GM12878 (cell line): ENCODE measurements at regions not wholly inside any gene's neighbourhood (a gene's known extent, or its start where the extent isn't known, plus 50 kb on each side); places are given as distances from the start of the nearest gene placed in this dataset.

Source experiments
- ATAC-seq: fragments of 200-7000 bp; cut with Tn5 transposase; 3 replicates; pipeline ENCODE4 v1.9.1; 2020; ENCODE audit warnings: mild to moderate bottlenecking, moderate library complexity
- BruUV-seq: library from RNA; stranded (reverse); fragments of 400-500 nt; replicated peaks from 2 replicates; lab custom pipeline; 2021; lab: Mats Ljungman, UMichigan
- CTCF ChIA-PET: fragments of 300-600 bp; sonication (Branson Sonifier 250); formaldehyde crosslinking; extraction: SDS; loops from one replicate; lab custom pipeline; 2021; ENCODE audit warnings: inconsistent platforms; lab: Yijun Ruan, JAX
- POLR2A ChIA-PET: fragments of 350-600 bp; formaldehyde crosslinking; extraction: SDS; loops from one replicate; lab custom pipeline; 2021; ENCODE audit warnings: inconsistent platforms; lab: Charles Lee
- RAD21 ChIA-PET: fragments of 300-600 bp; sonication (Branson Sonifier 250); formaldehyde crosslinking; loops from one replicate; lab custom pipeline; 2023; ENCODE audit warnings: antibody characterized with exemption; ENCODE audit not compliant: unreplicated experiment; lab: Charles Lee
- SMC1A ChIA-PET: fragments of 300-600 bp; sonication (Branson Sonifier 250); formaldehyde crosslinking; loops from one replicate; lab custom pipeline; 2023; ENCODE audit not compliant: unreplicated experiment, uncharacterized antibody; lab: Charles Lee
- DNase-seq: peaks from one replicate; pipeline ENCODE4 v3.0.0-alpha.2; 2011; ENCODE audit warnings: low read depth, low spot score
- FAIRE-seq: peaks from 3 replicates; lab custom pipeline; 2011; peaks lifted over from hg19 to GRCh38; lab: Jason Lieb, UNC
- H2AFZ ChIP-seq: 2 replicates; pipeline ENCODE4 v1.6.0; 2011; ENCODE audit warnings: low read depth, low read length, control low read depth; ENCODE audit not compliant: control insufficient read depth
- H3K27ac ChIP-seq: 2 replicates; pipeline ENCODE4 v1.5.1; 2011; ENCODE audit warnings: control low read depth; ENCODE audit not compliant: control insufficient read depth, insufficient read depth
- H3K27me3 ChIP-seq, 2 experiments: replicated peaks in 1 of 2; 2 replicates each; pipeline versions ENCODE4 v1.6.0 to v1.6.1; 2011; ENCODE audit warnings: low read length in 1 of 2; ENCODE audit not compliant: control insufficient read depth in 2 of 2, insufficient read depth in 2 of 2
- H3K36me3 ChIP-seq, 2 experiments: 2 replicates each; pipeline ENCODE4 v1.5.1; 2011; ENCODE audit warnings: low read length in 1 of 2; ENCODE audit not compliant: control insufficient read depth in 2 of 2, insufficient read depth in 2 of 2
- H3K4me1 ChIP-seq: 2 replicates; pipeline ENCODE4 v1.6.1; 2011; ENCODE audit warnings: mild to moderate bottlenecking, low read length, moderate library complexity, mixed read lengths; ENCODE audit not compliant: control insufficient read depth, insufficient read depth
- H3K4me2 ChIP-seq: 2 replicates; pipeline ENCODE4 v1.6.0; 2011; ENCODE audit warnings: control low read depth; ENCODE audit not compliant: control insufficient read depth, insufficient read depth
- H3K4me3 ChIP-seq: fragments of 200-600 bp; sonication (generic); 2 replicates; pipeline ENCODE4 v1.5.1; 2016
- H3K79me2 ChIP-seq: 2 replicates; pipeline ENCODE4 v1.6.0; 2011; ENCODE audit warnings: low read length; ENCODE audit not compliant: control insufficient read depth, insufficient read depth
- H3K9ac ChIP-seq: 2 replicates; pipeline ENCODE4 v1.8.0; 2011; ENCODE audit warnings: low read length, control low read depth, mixed read lengths; ENCODE audit not compliant: control insufficient read depth, insufficient read depth
- H3K9me3 ChIP-seq: replicated peaks from 3 replicates; pipeline ENCODE4 v1.5.1; 2011; ENCODE audit warnings: mild to moderate bottlenecking, low read length; ENCODE audit not compliant: control insufficient read depth, insufficient read depth
- H4K20me1 ChIP-seq: 2 replicates; pipeline ENCODE4 v1.6.0; 2011; ENCODE audit not compliant: control insufficient read depth, insufficient read depth
- BMI1 ChIP-seq: fragments of 450-650 bp; IDR thresholded peaks from 2 replicates; pipeline ENCODE4 v1.6.1; 2016; ENCODE audit warnings: mild to moderate bottlenecking, moderate library complexity, borderline replicate concordance
- CREM ChIP-seq: IDR thresholded peaks from 2 replicates; pipeline ENCODE4 v1.6.1; 2014; ENCODE audit warnings: antibody characterized with exemption, low read depth
- NFYB ChIP-seq: IDR thresholded peaks from 2 replicates; pipeline ENCODE4 v1.6.1; 2011; ENCODE audit warnings: low read depth, mild to moderate bottlenecking, low read length, improper control_type of control experiment, moderate library complexity; ENCODE audit not compliant: insufficient read depth
- PML ChIP-seq: IDR thresholded peaks from 2 replicates; pipeline ENCODE4 v1.6.1; 2012; ENCODE audit warnings: low read length, inconsistent platforms
- RBBP5 ChIP-seq: fragments of 200-600 bp; sonication (generic); conservative IDR thresholded peaks from 2 replicates; pipeline ENCODE4 v1.6.1; 2016
- SPI1 ChIP-seq: IDR thresholded peaks from 2 replicates; pipeline ENCODE4 v1.6.1; 2011; ENCODE audit warnings: low read depth, mild to moderate bottlenecking, low read length, moderate library complexity, borderline replicate concordance; ENCODE audit not compliant: insufficient read depth
- TBL1XR1 ChIP-seq: IDR thresholded peaks from 2 replicates; pipeline ENCODE4 v1.6.1; 2012; ENCODE audit warnings: low read depth, low read length, improper control_type of control experiment
- WGBS: methylation state at CpG from one replicate; pipeline ENCODE4 v1.1.6; 2016; ENCODE audit warnings: low lambda C conversion rate; ENCODE audit not compliant: insufficient replicate concordance, insufficient coverage; ENCODE audit errors: missing lambda C conversion rate; 5-methylcytosine and 5-hydroxymethylcytosine counted together
- in situ Hi-C: fragments of 300-500 bp; cut with MboI; formaldehyde crosslinking; loops from 9 replicates; pipeline ENCODE4 v1.14.3; 2018; ENCODE audit warnings: mixed read lengths
- intact Hi-C: fragments of 100-400 bp; cut with micrococcal nuclease; formaldehyde crosslinking; loops from one replicate; pipeline ENCODE4 v1.14.2; 2022; ENCODE audit not compliant: unreplicated experiment
- TF ChIP-seq, protein P1 (sequence below): IDR thresholded peaks from 2 replicates; pipeline ENCODE4 v1.6.1; 2012; ENCODE audit warnings: low read length, inconsistent platforms

DNA sequence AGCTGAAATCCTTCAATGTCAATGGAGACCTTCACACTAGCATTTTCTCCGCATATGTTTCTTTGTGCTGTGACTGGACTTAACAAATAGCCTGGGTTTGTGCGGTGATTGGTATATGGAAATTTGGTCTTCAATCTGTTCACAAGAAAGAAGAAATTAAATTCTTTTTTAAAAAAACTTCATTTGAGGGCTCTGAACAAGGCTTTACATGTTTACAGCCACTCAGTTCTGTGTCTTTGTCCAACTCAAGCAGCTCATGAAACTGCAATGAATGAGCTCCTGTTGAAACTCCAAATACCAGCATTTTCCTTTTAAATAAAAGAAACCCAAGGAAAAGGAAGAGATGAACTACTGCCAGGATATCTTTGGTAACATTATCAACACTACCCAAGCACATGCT is 57.3 kb downstream of the PIK3C2A start:
- Histone ChIP-seq H4K20me1 (no peaks in the 10 kb centered on the region), H3K27me3 (no peaks in the 10 kb centered on the region), H3K4me3 (no peak overlapping the region), H3K27ac (no peak overlapping the region), H3K9me3 (no peaks in the 10 kb centered on the region), H3K79me2 (no peaks in the 10 kb centered on the region; the same call in 1 of the 2 replicates), H3K9ac (no peak overlapping the region), H3K36me3 (peaks cover 0 to 2% of the 10 kb centered on the region in 2 experiments; a peak in 1 of 4 replicates), H2AFZ (no peak overlapping the region)
- ChIA-PET CTCF (interaction anchor here (1.1 kb wide), 1 partner anchor 367 kb away, joined by 4 read pairs; no protein-coding TSS in a partner anchor), SMC1A (interaction anchor here (1.2 to 1.4 kb wide), 3 partner anchors 9 to 51 kb away, joined by 3 to 5 read pairs (median 4); no protein-coding TSS in a partner anchor), POLR2A (interaction anchor here (1.7 kb wide), 1 partner anchor 9 kb away, joined by 5 read pairs; no protein-coding TSS in a partner anchor), RAD21 (interaction anchor here (0.6 to 0.8 kb wide), 2 partner anchors 9 to 239 kb away, joined by 3 read pairs; no protein-coding TSS in a partner anchor)
- ATAC-seq: no peak
- 100% methylated on average over 2 of the region's 2 CpGs for WGBS
- TF ChIP-seq RBBP5: no peak
- TF ChIP-seq BMI1: no peak
- no peak for TF ChIP-seq PML
- TF ChIP-seq NFYB: no peak
- no peak for TF ChIP-seq TBL1XR1
- TF ChIP-seq, protein P1, sequence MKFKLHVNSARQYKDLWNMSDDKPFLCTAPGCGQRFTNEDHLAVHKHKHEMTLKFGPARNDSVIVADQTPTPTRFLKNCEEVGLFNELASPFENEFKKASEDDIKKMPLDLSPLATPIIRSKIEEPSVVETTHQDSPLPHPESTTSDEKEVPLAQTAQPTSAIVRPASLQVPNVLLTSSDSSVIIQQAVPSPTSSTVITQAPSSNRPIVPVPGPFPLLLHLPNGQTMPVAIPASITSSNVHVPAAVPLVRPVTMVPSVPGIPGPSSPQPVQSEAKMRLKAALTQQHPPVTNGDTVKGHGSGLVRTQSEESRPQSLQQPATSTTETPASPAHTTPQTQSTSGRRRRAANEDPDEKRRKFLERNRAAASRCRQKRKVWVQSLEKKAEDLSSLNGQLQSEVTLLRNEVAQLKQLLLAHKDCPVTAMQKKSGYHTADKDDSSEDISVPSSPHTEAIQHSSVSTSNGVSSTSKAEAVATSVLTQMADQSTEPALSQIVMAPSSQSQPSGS: no peak
- no peak for TF ChIP-seq CREM
- no peak for TF ChIP-seq SPI1
- TF ChIP-seq, all 136 proteins: peak for 0
- no TSS peak for BruUV-seq
- Histone ChIP-seq H3K4me1 (peaks cover 18% of the 10 kb centered on the region), H3K4me2 (no peak overlapping the region)
- in situ Hi-C loops (no loop called here), intact Hi-C loops (no loop called here)
- no peak for FAIRE-seq
- no peak for DNase-seq
